ENCODE measurements at regions not wholly inside any gene's neighbourhood (a gene's known extent, or its start where the extent isn't known, plus 50 kb on each side); places are given as distances from the start of the nearest gene placed in this dataset.
"Not testable (repeated sequence)": the region's sequence is repeated elsewhere in the genome, so short reads cannot be mapped to it uniquely, and the experiment has no call there.

DNA sequence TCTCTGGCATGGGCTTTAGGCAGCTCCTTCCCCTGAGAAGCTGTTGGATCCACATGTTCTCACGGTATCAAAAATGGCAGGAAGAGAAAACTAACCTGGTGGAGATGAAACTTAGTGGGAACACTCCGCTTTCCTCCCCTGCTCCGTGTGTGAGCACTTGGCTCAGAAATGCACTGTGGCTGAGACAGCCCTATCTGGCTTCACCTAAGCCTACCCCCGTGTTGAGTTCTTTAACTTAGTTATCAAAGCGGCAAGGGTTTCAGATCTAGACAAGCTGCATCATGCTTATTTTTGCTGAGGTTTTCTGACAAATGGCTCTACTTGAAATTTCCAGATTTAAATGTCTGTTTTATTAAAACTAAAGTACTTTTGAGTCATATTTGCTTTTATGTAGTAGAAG, 221.6 kb upstream of the PLGLB2 start:
- not testable (repeated sequence) for DNase-seq (ENCODE audit: extremely low read depth in 1 of 2, low read depth in 1 of 2)

DNA sequence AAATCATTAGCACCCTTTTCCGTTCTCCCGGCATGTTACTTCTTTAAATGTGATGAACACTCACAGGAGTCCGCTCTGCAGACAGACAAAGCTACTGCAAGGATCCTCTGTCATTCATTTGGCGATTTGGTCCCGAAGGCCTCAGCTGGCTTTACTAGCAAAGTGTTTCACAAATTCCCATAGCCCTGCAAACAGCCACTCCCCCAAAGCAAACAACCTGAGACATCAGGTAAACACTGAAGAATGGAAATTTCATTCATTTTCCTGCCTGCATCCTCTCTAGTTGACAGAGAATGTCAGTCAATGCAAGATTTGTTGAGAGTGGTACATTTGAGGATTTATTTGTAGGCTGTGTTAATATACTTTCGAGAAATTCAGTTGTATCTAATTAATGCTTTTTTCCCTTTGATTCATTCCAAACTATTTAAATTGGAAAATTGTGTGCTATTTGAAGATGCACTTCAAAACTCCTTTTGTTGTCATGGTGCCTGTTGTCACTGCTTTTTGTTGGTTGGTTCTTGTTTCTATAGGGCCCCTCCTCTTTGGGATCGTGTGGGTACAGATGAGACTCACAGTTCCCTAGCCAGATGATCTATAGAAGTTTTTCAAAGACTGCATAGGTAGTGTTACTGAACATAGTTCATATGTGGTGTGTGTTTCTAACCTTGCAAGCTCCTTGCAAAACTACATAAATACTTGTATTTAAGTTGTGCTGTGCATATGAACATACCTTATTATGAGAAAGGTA, 215.7 kb upstream of the PLGLB2 start:
- DNase-seq (ENCODE audit: extremely low read depth in 1 of 2, low read depth in 1 of 2), result not testable (repeated sequence)

GRCh38 chr2:87533390-87534272, 214.3 kb upstream of the PLGLB2 start:
- not testable (repeated sequence) for DNase-seq (ENCODE audit: extremely low read depth in 1 of 2, low read depth in 1 of 2)

GRCh38 chr2:87534273-87534889, 213.5 kb upstream of the PLGLB2 start:
- DNase-seq (ENCODE audit: extremely low read depth in 1 of 2, low read depth in 1 of 2), result not testable (repeated sequence)

- DNase-seq (ENCODE audit: extremely low read depth in 1 of 2, low read depth in 1 of 2), result not testable (repeated sequence)
These were observed 211.5 kb upstream of the PLGLB2 start for GRCh38 chr2:87536427-87536826.

DNA sequence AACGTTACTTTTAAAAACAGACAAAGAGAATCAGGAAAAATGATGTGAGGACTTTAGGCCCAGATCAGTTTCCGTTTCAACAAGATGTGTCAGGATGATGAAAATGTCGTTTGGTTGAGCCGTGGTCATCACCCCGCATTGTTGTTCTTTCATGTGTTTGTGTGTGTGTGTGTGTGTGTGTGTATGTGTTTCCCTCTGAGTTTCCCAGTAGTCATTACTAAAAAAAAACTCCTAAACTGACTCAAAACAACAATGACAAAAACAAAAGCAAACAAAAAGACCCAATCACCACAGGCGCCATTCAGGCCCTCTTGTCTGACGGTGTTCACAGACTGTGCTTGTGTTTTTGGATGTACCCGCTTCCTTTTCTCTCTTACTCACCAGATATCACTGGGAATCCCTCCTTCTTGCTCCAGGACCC, 210.6 kb upstream of the PLGLB2 start:
- not testable (repeated sequence) for DNase-seq (ENCODE audit: extremely low read depth in 1 of 2, low read depth in 1 of 2)

- not testable (repeated sequence) for DNase-seq (ENCODE audit: extremely low read depth in 1 of 2, low read depth in 1 of 2)
These were observed 209.6 kb upstream of the PLGLB2 start for GRCh38 chr2:87538268-87538667.

- DNase-seq (ENCODE audit: extremely low read depth in 1 of 2, low read depth in 1 of 2), result not testable (repeated sequence)
These were observed 208.5 kb upstream of the PLGLB2 start for GRCh38 chr2:87539151-87539943.

GRCh38 chr2:87540242-87540641, 207.6 kb upstream of the PLGLB2 start:
- DNase-seq (ENCODE audit: extremely low read depth in 1 of 2, low read depth in 1 of 2), result not testable (repeated sequence)

DNA sequence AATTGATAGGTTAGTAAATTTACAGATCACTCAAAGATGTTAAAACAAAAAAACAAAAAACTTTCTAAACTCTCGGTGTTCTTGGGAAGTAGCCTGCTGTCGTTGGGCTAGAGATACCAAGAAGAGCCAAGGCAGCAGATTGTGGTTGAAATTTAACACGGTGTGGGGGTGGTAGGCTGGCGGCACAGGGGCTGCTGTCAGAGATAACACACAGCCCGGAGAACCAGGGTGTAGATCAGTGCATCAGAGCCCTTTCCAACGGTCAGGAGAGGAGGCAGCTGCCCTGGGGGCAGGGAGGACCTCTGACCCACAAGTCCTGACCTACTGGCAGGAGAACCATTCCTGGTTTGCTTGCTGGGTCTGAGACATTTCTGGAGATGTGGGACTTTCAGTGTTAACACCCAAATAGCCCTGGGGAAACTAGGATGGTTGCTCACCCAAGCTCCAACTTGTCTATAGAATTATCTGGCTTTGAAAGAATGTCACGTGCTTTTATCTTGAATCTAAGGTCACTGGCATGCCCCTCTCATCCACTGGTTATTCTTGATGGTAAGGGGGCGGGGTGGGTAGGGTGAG, 205.2 kb upstream of the PLGLB2 start:
- DNase-seq (ENCODE audit: extremely low read depth in 1 of 2, low read depth in 1 of 2), result not testable (repeated sequence)

- not testable (repeated sequence) for DNase-seq (ENCODE audit: extremely low read depth in 1 of 2, low read depth in 1 of 2)
These were observed 204.1 kb upstream of the PLGLB2 start for GRCh38 chr2:87543797-87544196.

- not testable (repeated sequence) for DNase-seq (ENCODE audit: extremely low read depth in 1 of 2, low read depth in 1 of 2)
These were observed 200.8 kb upstream of the PLGLB2 start for GRCh38 chr2:87547106-87547505.

DNA sequence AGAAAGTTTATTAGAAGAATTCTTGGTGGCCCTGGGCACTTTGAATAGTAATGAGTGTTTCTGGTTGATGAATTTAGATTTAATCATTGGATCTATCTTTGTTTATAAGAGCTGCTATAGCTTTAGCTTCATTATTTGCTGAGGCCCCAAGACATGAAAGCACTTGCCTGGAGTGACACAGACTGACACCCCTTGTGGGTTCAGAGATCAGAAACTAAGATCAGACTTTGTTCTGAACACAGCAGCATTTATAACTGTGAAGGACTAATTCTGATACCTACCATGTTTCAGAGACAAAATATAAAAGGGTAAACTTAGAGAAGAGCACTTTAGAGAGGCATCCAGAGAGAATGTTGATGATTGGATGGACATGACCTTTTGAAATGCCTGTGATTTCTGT, 199.9 kb upstream of the PLGLB2 start:
- not testable (repeated sequence) for DNase-seq (ENCODE audit: extremely low read depth in 1 of 2, low read depth in 1 of 2)

- not testable (repeated sequence) for DNase-seq (ENCODE audit: extremely low read depth in 1 of 2, low read depth in 1 of 2)
These were observed 199.0 kb upstream of the PLGLB2 start for GRCh38 chr2:87548681-87549536.

GRCh38 chr2:87549561-87550202, 198.2 kb upstream of the PLGLB2 start:
- not testable (repeated sequence) for DNase-seq (ENCODE audit: extremely low read depth in 1 of 2, low read depth in 1 of 2)

- DNase-seq (ENCODE audit: extremely low read depth in 1 of 2, low read depth in 1 of 2), result not testable (repeated sequence)
These were observed 193.2 kb upstream of the PLGLB2 start for GRCh38 chr2:87554678-87555077.

GRCh38 chr2:87555082-87555481, 192.8 kb upstream of the PLGLB2 start:
- DNase-seq (ENCODE audit: extremely low read depth in 1 of 2, low read depth in 1 of 2), result not testable (repeated sequence)

DNA sequence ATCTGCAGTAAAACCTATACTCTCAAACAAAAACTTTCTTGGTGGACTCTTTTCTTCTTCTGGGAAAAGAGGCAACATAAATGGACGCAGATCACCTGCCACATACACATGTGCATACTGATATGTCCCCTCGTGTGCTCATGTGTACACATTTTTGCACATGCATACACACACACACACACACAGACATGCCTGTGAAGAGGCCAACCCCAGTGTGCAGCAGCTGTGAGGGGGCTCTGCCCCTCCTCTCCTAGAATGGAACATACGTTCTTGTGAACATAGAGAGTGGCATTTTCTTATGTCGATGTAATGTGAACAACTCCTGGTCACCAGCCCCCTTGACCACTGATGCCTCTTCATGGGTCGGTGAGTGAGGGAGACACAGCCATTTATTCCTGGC, 188.9 kb upstream of the PLGLB2 start:
- DNase-seq (ENCODE audit: extremely low read depth in 1 of 2, low read depth in 1 of 2), result not testable (repeated sequence)

- DNase-seq (ENCODE audit: extremely low read depth in 1 of 2, low read depth in 1 of 2), result not testable (repeated sequence)
These were observed 188.2 kb upstream of the PLGLB2 start for GRCh38 chr2:87559735-87560134.

Measured in activated CD8-positive, alpha-beta memory T cell treated with anti-CD3 and anti-CD28 coated beads for 1 hour (primary cell).